HG02870 (cell line): ENCODE measurements at regions not wholly inside any gene's neighbourhood (a gene's known extent, or its start where the extent isn't known, plus 50 kb on each side); places are given as distances from the start of the nearest gene placed in this dataset.

Source experiments
- ATAC-seq: cut with Tn5 transposase; IDR thresholded peaks from one replicate; pipeline ENCODE4 v1.9.1; 2021; ENCODE audit warnings: mild to moderate bottlenecking, moderate library complexity; ENCODE audit not compliant: unreplicated experiment

- ATAC-seq = no peak
These were observed 98.8 kb upstream of the KLHL29 start for GRCh38 chr2:23286031-23286757.

DNA sequence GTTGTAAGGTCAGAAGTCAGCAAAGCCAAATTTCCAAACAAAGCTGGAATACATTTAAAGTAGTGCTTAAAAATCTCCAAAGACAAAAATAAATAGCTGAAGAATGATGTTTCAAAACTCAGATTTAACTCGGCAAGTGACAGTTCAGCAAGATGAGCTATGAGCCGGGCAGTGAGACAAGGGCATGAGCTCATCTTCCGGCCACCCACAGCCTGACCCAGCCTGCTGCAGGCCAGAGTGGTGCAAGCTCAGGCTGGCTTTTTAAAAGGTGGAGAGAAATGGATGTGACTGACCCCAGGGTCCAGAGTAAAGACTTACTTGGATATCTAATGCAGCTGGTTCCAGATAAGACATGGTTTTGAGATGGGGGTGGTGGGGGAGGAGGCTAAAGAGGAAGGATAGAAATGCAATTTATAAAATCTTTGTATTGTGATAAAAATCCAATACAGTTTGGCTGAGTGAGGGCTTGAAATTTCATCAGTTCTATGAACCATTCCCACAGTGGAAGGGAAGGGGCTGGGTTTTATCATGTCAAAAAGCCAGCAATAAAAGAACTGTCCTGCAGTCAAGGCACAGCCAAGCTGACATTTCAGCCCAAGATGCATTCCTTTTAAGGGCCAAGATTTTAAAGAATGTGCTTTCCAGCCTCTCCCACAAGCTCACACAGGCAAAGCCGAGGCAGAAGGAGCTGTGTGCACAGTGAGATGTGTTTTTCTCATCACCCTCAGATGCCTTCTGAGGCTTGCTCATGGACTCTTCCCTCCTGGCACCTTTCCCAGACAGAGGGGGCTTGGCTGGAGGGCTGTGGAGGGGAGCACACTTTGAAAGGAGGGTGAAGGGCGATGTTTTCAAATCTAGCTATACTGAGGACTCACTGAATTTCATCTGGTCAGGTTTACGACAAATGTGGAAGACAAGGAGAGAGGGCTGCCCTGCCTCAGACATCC is 97.9 kb upstream of the KLHL29 start:
- no peak for ATAC-seq

DNA sequence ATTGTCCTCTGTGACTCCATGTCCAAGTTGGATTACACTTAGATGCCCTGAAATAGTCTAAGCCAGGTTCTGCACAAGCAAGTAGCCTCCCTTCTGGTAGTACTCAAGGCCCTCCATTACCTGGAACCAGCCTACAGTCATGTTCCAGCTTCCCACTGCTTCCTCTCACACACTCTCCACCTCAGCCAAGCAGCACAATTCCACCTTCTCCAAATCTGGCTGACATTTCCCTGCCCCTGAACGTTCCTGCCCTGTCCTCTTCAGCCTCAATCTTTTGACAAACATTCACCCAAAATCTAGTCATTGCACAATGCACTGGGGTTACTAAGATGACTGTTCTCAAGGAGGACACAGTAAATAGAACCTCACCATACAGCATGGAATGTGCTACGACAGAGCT is 95.3 kb upstream of the KLHL29 start:
- no peak for ATAC-seq

DNA sequence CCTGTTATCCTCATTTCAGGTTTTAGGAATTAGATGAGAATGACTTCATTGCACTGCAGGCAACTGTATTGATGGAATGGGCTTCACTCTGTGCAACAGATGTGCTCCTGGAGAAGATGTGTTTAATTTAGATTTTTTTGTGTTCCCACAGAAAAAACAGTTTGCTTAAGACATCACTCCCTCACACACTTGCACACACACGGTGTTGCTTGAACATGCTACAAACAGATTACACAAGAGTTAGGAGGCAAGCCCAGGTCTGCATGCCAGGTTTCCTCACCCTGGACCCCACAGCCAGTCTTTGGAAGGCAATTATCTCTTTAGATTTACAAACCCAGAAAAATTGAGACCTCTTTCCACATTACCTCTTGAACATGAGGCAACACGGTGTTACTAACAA is 93.7 kb upstream of the KLHL29 start:
- ATAC-seq = no peak

DNA sequence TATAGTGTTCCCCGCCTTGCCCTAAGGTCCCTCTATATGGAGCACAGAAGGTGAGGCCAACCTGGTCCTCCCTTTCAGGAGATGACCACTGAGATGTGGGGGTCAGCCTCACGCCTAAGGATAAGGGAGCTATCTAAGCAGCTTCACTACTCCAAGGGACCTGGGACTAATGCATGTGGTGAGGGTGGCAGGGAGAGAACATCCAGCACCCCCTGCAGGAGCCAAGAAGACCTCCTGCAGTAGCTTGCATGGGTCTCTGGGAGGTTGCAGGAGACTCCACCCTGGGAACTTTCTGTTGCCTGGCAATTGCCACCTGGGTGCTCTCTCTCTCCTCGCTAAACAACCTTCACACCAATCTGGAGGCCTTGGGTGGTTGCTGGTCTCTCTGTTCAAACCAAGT is 93.0 kb upstream of the KLHL29 start:
- ATAC-seq = no peak

GRCh38 chr2:23293063-23293462 is 91.9 kb upstream of the KLHL29 start:
- no peak for ATAC-seq

DNA sequence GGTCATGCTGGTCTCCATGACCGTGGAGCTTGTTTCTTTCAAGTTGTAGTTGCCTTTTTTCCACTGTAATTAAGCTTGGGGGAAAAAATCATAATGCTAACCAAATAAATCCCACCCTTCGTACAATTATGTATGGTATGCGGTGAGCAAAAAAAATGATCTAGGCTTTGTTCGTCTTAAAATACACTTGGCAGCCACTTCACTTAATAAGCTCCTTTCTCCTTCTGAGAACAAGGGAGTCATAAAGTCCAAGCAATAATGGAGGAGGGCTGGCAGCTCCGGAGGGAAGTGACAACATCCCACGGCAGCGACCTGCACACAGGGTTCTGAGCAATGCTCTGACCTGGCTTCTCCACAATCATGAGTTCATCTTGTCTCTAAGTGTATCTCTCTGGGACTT is 91.2 kb upstream of the KLHL29 start:
- ATAC-seq = no peak

- no peak for ATAC-seq
These were observed 90.7 kb upstream of the KLHL29 start for GRCh38 chr2:23294238-23294637.

DNA sequence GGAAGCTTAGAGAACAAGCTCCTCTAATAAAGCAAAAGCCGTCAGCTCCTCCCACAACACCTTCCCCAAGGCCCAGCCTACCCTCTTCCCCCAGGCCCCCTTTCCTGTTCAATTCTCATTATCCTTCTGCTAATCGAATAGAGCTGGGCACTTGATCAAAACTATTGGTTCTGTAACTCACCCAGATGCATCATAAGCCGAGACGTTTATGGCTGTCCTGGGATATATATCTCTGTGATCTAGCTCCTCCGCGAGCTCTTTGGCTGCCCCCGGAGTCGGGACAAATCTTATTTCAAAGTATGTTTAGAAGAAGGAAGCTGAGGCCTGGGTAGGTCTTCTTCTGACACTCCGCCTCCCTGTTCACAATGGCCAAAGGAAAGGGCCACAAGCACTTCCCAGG is 88.3 kb upstream of the KLHL29 start:
- ATAC-seq = no peak

- no peak for ATAC-seq
These were observed 87.9 kb upstream of the KLHL29 start for GRCh38 chr2:23297112-23297511.

GRCh38 chr2:23298551-23298950 is 86.4 kb upstream of the KLHL29 start:
- no peak for ATAC-seq

DNA sequence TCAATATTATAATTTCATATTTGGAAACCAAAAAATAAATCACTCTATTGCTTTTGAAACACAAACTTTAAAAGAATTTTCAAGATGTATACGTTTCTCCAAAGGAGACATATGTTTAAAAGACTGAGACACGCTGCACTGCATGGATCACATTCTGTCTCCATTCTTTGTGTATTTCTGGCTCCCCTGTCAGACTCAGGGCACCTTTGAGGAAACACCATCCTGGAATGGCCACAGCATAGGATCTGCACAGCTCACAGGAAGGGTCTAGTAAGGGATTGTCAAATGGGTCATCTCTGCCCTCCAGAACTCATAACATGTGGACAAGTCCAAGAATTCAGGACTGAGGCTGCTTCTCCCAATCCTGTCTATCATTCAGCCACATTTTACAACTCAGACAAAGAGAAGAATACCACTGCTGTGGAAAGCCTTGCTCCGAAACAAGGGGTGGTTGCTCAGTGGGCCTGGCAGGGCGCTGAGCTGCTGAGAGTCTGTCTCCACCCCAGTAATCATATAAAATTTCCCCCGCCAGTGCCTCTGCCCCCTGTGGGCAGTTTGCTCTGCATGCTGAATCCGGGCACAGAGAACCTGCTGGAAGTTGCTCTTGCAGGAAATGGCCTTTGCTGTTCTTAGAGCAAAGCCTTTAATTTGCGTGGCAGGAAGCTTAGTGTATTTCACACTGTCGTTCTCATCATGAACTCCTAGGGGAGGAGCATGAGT is 85.3 kb upstream of the KLHL29 start:
- no peak for ATAC-seq

DNA sequence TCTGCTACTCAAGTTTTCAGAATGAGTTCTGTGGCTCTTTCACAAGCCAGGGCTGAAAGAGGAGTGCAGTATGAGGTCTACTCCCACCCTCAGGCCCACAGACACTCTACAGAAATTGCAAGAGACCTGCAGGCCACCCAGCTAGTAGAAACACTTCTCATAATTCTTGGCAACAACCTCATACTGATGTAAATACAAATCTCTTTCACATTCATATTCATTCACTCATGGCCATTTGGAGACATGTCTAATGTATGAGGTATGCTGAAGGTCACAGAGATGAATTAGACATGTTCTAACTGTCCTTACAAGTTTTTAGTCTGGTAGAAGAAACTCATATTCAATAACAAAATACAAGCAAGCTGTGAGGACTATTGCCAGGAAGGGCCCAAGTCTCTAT is 83.8 kb upstream of the KLHL29 start:
- ATAC-seq = no peak

DNA sequence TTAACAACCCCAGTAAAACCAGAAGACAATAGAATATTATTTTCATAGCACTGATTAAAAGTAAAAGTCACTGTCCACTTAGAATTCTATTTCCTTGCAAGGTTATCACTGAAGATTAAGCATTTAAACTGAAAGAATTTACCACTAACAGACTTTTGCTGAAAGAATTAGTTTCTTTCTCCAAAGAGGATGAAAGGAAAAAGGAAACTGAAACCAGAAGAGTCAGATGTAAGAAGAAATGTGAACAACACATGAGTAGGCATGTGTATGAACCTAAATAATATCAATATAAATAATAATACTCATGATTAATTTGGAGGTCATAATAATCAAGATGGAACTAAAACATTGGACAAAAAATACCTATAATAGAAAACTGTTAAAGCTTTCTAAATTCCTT is 82.4 kb upstream of the KLHL29 start:
- ATAC-seq = no peak

DNA sequence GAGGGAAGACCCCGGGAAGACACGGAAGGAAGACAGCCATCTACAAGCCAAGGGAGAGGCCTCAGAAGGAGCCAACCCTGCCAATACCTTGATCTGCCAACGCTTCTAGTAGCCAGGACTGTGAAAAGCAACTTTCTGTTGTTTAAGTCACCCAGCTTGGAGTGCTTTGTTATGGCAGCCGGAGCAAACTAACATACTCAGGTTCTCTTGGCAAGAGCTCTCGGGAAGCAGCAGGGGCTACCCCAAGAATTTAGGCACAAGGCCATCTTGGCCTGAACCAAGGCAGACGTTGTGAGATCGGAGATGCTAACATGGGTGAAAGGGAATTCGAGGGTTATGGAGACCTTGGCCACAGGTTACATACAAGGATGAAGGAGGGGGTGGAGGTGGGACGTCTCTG is 78.6 kb upstream of the KLHL29 start:
- no peak for ATAC-seq

DNA sequence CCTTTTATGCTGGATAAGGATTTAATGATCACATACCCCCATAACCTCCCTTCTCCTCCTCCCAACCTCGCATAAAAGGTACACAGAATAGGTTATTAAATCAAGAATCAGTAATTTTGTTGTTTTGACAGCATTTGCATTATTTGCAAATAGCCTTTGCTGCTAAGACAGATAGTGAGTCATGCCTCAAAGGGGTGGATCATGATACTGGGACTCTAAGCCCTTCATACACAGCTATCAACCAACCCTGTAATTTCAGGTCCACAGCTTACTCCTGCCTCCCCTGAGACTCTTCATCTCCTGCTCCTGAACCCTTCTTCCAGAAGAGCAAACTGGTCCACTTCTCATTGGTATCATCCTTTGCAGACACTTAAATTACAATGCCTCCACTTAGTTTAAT is 73.8 kb upstream of the KLHL29 start:
- ATAC-seq = no peak

DNA sequence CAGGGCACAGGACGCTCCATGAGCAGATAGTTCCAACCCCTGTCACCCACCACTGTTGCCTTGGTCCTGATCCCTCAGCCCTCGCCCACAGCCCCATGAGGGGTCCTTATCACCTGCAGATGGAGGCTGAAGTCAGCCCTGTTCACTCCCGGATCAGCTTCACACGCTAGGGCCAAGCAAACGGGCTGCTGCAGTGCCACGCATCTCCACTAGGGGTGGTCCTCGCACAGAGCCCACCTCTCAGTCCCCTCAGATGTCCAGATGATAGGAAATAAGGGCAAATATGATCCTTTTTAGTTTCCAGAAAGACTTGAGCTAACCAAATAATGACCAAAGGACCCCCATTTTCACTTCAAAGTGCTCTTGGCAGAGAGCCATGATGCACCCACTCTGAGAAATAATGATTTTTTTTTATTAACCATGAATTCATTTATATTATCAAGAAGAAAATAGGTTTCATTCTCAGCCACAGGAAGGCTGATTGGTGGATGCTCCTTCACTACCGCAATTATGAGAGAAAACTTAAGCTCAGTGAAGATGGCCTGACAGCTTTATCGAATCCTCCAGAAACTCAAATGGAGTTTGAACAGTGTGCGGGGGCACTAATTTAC is 71.9 kb upstream of the KLHL29 start:
- ATAC-seq = no peak

GRCh38 chr2:23314687-23315086 is 70.3 kb upstream of the KLHL29 start:
- ATAC-seq = no peak

DNA sequence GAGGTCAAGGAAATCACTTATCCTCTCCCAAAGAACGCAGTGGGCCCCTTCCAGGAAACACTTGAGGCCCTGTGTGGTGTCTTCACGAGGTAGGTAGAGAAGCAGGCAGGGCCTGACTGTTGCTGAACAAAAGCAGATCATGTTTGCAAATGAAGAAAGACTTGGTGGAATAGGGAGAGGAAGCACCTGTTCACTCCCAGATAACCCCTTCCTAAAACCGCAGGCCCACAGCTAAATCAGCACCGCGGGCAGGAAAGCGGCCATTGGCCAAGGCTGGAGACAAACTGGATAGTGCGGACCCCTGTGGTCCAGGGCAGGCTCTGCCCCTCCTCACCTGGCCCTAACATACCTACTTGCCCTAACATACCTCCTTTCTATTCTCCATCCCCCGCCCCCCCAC is 64.9 kb upstream of the KLHL29 start:
- ATAC-seq = no peak

DNA sequence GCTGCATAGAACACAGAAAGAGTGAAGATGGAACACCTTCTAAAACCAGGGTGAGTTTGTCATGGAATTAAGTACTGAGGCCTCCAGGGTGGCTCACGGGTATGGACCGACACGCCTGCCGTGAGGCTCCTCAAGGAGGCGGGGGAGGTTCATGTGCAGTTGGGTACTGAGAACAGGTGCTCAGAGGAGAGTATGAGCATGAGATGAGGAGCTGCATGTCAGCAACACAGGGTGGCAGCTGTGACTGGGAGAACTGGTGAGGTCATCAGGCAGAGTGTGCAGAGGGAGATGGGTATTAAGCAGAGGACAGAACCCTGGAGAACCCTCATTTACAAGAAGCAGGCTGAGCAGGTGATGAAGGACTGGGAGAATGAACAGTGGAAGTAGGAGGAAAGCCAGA is 63.2 kb upstream of the KLHL29 start:
- no peak for ATAC-seq

DNA sequence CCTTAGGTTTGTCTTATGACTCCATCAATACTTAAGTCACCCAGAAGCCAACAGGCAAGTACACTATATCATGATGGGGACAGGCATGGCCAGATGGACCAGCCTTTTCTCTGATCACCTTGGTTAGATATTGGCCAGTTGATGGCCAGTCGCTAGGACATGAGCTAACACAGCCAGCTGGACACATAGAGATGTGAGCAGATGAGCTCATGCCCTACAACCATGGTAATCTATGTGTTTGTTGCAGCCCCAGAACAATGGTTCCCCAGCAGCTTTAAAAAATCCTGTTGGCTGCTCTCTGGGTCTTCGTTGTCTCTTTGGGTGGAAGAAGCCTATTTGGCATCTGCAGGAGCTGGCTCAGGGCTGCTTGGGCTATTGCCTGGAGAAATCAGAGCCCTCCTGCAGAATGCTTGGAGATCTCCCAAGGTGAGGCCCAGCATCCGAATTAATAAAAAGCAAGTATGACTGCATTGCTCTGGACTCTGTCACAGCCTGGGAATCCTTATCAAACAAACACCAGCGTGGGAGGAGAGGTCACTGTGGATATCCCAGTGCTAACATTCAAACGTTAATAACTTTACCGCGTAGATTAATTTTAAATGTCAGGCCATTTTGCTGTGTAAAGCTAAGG is 62.3 kb upstream of the KLHL29 start:
- ATAC-seq = no peak
